ENCODE measurements at regions not wholly inside any gene's neighbourhood (a gene's known extent, or its start where the extent isn't known, plus 50 kb on each side); places are given as distances from the start of the nearest gene placed in this dataset.
A peak's percentile ranks its signal among the peaks of the same experiment; 100 is the strongest.

DNA sequence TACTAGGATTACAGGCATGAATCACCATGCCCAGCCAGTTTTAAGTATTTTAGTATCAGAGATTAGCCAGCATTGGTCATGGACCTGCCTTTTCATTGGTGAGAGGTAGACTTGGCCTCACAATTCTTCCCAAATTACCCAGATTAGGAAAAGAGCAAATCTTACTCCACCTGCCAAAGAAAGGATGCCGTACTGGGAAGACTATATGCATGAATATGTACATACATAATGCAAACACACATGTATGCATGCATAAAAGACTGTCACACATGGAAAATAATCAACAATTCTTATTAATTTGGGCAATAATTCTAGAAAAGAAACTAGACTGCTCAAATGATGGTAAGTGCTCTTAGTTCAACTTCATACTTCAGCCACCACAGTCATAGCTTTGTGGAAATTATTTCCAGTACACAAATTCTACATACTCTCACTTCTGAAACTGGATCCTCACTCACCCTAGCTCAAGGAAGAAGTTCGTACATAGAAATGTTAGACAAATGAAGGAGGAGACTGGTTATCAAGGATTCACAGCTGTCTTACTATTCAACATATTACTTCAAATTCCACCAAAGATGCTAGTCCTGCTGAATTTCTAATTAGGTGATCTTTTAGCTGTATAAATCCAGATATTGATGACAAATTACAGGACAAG is 73.7 kb downstream of the MINAR2 start:
- Mint-ChIP-seq H3K4me3 (no peak overlapping the region), H3K9me3 (peaks cover 1 to 5% (median 3%) of the 10 kb centered on the region in 3 donors), H3K36me3 (no peaks in the 10 kb centered on the region), H3K27ac (no peak overlapping the region), H3K4me1 (no peaks in the 10 kb centered on the region), H3K27me3 (peaks cover 2% of the 10 kb centered on the region)

DNA sequence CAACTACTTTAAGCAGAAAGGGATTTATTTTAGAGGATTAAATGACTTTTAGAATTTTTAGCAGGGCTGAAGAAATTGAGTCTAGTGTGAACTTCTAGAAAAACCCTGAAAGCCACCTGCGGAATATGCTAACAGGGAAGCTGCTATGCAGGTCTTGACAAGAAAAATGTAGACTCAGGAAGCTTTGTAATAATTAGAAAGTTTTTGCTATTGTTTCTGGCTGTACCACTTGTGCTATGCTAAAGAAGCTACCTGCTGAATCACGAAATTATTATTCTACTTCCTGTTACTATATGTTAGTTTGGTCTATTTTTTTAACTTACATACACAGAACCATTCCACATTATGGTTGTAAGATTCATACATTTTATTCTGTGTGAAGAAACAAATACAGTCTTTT is 74.0 kb upstream of the CHSY3 start:
- Mint-ChIP-seq H3K27me3 (no peaks in the 10 kb centered on the region), H3K4me1 (no peaks in the 10 kb centered on the region), H3K36me3 (no peaks in the 10 kb centered on the region), H3K4me3 (no peak overlapping the region), H3K27ac (peak overlapping the region in 1 of 3 donors; percentile 12), H3K9me3 (no peaks in the 10 kb centered on the region)

DNA sequence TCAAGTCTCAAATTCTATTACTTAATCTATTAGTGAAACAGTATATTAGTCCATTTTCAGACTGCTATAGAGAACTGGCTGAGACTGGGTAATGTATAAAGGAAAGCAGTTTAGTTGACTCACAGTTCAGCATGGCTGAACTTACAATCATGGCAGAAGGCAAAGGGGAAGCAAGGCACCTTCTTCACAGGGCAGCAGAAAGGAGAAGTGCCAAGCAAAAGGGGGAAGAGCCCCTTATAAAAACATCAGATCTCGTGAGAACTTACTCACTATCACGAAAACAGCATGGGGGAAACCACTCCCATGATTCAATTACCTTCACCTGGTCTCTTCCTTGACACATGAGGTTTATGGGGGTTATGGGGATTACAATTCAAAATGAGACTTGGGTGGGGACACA is 67.9 kb upstream of the CHSY3 start:
- Mint-ChIP-seq H3K4me3 (no peak overlapping the region), H3K9me3 (no peaks in the 10 kb centered on the region), H3K27me3 (no peaks in the 10 kb centered on the region), H3K27ac (no peak overlapping the region), H3K4me1 (no peaks in the 10 kb centered on the region), H3K36me3 (no peaks in the 10 kb centered on the region)

DNA sequence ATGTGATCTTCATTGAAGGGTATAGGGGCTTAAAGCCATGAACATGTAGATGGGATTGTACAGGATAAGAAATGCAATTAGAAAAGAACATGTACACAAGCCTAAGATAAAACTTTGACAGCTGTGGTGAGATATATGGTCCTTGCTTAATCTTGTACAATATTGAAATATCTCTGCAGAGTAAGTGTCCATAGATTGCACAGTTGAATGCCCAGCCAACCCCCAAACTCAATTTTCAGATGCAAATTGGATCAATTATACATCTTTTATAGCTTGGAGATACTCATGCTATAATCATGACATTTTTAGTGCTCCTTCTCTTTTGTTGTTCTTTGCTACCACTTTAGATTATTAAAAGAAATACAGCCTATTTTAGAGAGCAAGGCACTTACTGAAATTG is 59.5 kb upstream of the CHSY3 start:
- Mint-ChIP-seq H3K27me3 (no peaks in the 10 kb centered on the region), H3K36me3 (no peaks in the 10 kb centered on the region), H3K9me3 (no peaks in the 10 kb centered on the region), H3K4me1 (no peaks in the 10 kb centered on the region), H3K4me3 (no peak overlapping the region), H3K27ac (no peak overlapping the region)

DNA sequence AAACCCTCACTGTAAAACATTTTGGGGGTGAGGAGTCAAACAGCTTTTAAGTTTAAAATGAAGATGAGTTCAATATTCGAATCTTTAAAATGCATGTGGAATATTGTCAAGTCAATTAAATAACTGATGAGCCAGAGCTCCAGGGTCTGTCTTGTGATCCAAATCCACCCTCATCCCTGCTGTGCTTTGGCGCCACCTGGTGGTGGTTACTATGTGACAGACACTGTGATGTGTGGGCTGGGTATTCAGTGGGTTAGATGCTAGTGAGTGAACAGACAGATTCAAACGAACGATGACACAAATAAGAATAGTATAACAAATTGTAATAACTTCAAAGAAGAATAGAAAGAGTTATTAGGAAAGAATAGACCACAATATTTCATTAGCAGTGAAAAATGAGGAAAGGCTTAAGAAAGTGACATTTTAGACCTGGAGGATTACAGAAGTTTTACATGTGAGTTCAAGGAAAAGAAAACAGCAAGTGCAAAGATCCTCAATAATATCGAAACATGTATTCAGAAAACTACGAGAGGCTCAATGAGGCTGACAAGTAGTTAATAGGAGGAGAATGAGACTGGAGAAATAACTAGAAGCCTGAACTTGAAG is 51.4 kb upstream of the CHSY3 start:
- Mint-ChIP-seq H3K4me3 (no peak overlapping the region), H3K36me3 (no peaks in the 10 kb centered on the region), H3K27ac (no peak overlapping the region), H3K27me3 (peaks cover 2% of the 10 kb centered on the region), H3K9me3 (no peaks in the 10 kb centered on the region), H3K4me1 (no peaks in the 10 kb centered on the region)

DNA sequence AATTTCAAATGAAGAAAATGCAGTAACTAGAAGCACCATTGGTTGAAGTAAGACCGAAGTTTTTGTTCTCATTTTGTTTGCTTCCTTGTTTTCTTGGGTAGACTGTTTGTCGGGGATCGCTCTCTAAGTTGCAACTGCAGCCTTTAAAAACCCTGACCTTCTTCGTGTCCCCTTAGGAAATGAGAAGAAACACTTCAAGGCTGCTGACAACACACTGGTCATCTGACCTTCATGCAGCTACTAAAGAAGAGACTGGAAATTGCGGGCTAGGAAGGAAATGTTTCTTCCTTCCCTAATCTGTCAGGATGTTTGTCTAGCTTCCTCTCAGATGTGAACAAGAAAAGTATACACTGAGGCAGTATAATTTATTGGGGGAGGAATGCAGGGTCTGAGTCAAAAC is 50.7 kb upstream of the CHSY3 start:
- H3K27me3 Mint-ChIP-seq: peaks cover 2% of the 10 kb centered on the region
- H3K36me3 Mint-ChIP-seq: no peaks in the 10 kb centered on the region
- H3K4me3 Mint-ChIP-seq: no peak overlapping the region
- H3K4me1 Mint-ChIP-seq: no peaks in the 10 kb centered on the region
- no peak overlapping the region for H3K27ac Mint-ChIP-seq
- no peaks in the 10 kb centered on the region for H3K9me3 Mint-ChIP-seq

All from IgD-negative memory B cell (primary cell).